ENCODE measurements at regions not wholly inside any gene's neighbourhood (a gene's known extent, or its start where the extent isn't known, plus 50 kb on each side); places are given as distances from the start of the nearest gene placed in this dataset.

DNA sequence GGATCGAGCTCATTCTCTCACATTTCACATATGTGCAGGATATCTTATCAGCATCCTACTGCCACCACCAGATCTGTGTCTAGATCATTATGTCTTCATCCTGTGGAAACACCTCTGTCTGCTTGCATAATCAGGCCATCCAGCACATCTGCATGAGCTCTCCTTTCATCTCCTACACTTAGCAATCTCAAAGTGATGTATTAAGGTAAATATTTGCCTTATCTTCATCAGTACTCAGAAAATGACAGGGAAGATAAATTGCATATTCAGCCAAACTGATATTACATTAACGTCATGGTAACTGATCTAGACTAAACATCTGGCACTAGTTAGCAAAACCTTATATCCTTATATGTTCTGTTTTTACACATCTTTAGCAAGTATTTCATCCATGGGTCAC, 207.3 kb upstream of the PABPC4L start:
- Histone ChIP-seq H3K4me3 (ENCODE audit: low read length in 3 of 3) (no peak overlapping the region), H3K27me3 (ENCODE audit: control insufficient read depth, insufficient read depth, low read length) (no peaks in the 10 kb centered on the region), H3K4me1 (ENCODE audit: control insufficient read depth in 2 of 3, insufficient read depth in 2 of 3, low read depth in 1 of 3, low read length in 3 of 3) (no peaks in the 10 kb centered on the region), H3K27ac (ENCODE audit: low read depth in 2 of 2, low read length in 2 of 2) (no peak overlapping the region), H3K9me3 (ENCODE audit: control insufficient read depth in 2 of 3, insufficient read depth in 1 of 3, low read length in 3 of 3) (no peaks in the 10 kb centered on the region), H3K9ac (ENCODE audit: low read length in 3 of 3) (no peak overlapping the region), H3K36me3 (ENCODE audit: control insufficient read depth in 2 of 3, insufficient read depth in 3 of 3, low read length in 3 of 3) (no peaks in the 10 kb centered on the region)
- DNase-seq, result no peak
- FAIRE-seq, result no peak
- intact Hi-C loops (cut with DNase I), result no loop called here
- TF ChIP-seq CTCF (IDR thresholded peaks at IDR 0.05; ENCODE audit: borderline replicate concordance, extremely low read depth, insufficient read depth), result no peak

- H3K36me3 ChIP-seq (ENCODE audit: control insufficient read depth in 2 of 3, insufficient read depth in 3 of 3, low read length in 3 of 3), result no peaks in the 10 kb centered on the region
- H3K9ac ChIP-seq (ENCODE audit: low read length in 3 of 3), result no peak overlapping the region
- intact Hi-C loops (cut with DNase I), result no loop called here
- DNase-seq, result no peak
- TF ChIP-seq CTCF (IDR thresholded peaks at IDR 0.05; ENCODE audit: borderline replicate concordance, extremely low read depth, insufficient read depth), result no peak
- H3K4me1 ChIP-seq (ENCODE audit: control insufficient read depth in 2 of 3, insufficient read depth in 2 of 3, low read depth in 1 of 3, low read length in 3 of 3), result no peaks in the 10 kb centered on the region
- H3K9me3 ChIP-seq (ENCODE audit: control insufficient read depth in 2 of 3, insufficient read depth in 1 of 3, low read length in 3 of 3), result peaks cover 0 to 8% (median 0%) of the 10 kb centered on the region in 3 donors
- H3K27me3 ChIP-seq (ENCODE audit: control insufficient read depth, insufficient read depth, low read length), result no peaks in the 10 kb centered on the region
- no peak overlapping the region for H3K27ac ChIP-seq (ENCODE audit: low read depth in 2 of 2, low read length in 2 of 2)
- no peak overlapping the region for H3K4me3 ChIP-seq (ENCODE audit: low read length in 3 of 3)
- no peak for FAIRE-seq
These were observed 200.2 kb upstream of the PABPC4L start for GRCh38 chr4:134401798-134402197.

DNA sequence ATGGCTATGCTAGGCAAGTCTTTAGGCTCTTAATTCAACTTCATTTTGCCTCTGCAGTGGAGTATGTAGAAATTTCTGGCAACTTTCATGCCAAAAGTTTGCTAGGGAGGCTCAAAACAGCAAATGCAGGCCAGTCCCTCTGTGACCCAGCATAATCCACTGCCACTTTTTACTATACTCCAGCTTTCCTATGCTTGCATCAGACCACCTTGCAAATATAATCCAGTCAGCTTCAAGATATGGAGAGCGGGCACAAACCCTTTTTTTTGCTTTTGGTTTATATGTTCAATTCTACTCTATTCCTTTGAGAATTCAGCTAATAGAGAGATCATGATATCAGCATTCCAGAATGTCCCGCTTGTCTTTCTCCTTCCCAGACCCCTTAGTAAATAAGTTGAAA, 192.0 kb upstream of the PABPC4L start:
- Histone ChIP-seq H3K27ac (ENCODE audit: low read depth in 2 of 2, low read length in 2 of 2) (no peak overlapping the region), H3K4me1 (ENCODE audit: control insufficient read depth in 2 of 3, insufficient read depth in 2 of 3, low read depth in 1 of 3, low read length in 3 of 3) (no peaks in the 10 kb centered on the region), H3K36me3 (ENCODE audit: control insufficient read depth in 2 of 3, insufficient read depth in 3 of 3, low read length in 3 of 3) (no peaks in the 10 kb centered on the region), H3K4me3 (ENCODE audit: low read length in 3 of 3) (no peak overlapping the region), H3K9ac (ENCODE audit: low read length in 3 of 3) (no peak overlapping the region), H3K27me3 (ENCODE audit: control insufficient read depth, insufficient read depth, low read length) (no peaks in the 10 kb centered on the region), H3K9me3 (ENCODE audit: control insufficient read depth in 2 of 3, insufficient read depth in 1 of 3, low read length in 3 of 3) (peaks cover 0 to 9% (median 0%) of the 10 kb centered on the region in 3 donors)
- DNase-seq (no peak), FAIRE-seq (no peak)
- TF ChIP-seq CTCF (IDR thresholded peaks at IDR 0.05; ENCODE audit: borderline replicate concordance, extremely low read depth, insufficient read depth), result no peak
- intact Hi-C loops (cut with DNase I), result no loop called here

GRCh38 chr4:134390319-134390718, 188.7 kb upstream of the PABPC4L start:
- TF ChIP-seq CTCF (IDR thresholded peaks at IDR 0.05; ENCODE audit: borderline replicate concordance, extremely low read depth, insufficient read depth), result no peak
- no peak overlapping the region for H3K9ac ChIP-seq (ENCODE audit: low read length in 3 of 3)
- H3K4me3 ChIP-seq (ENCODE audit: low read length in 3 of 3), result no peak overlapping the region
- H3K9me3 ChIP-seq (ENCODE audit: control insufficient read depth in 2 of 3, insufficient read depth in 1 of 3, low read length in 3 of 3), result no peaks in the 10 kb centered on the region
- H3K4me1 ChIP-seq (ENCODE audit: control insufficient read depth in 2 of 3, insufficient read depth in 2 of 3, low read depth in 1 of 3, low read length in 3 of 3), result peaks cover 0 to 2% (median 0%) of the 10 kb centered on the region in 3 donors
- no peaks in the 10 kb centered on the region for H3K27me3 ChIP-seq (ENCODE audit: control insufficient read depth, insufficient read depth, low read length)
- intact Hi-C loops (cut with DNase I), result no loop called here
- no peak for DNase-seq
- H3K27ac ChIP-seq (ENCODE audit: low read depth in 2 of 2, low read length in 2 of 2), result no peak overlapping the region
- no peaks in the 10 kb centered on the region for H3K36me3 ChIP-seq (ENCODE audit: control insufficient read depth in 2 of 3, insufficient read depth in 3 of 3, low read length in 3 of 3)
- no peak for FAIRE-seq
